HCT116 (cell line): ENCODE measurements at regions not wholly inside any gene's neighbourhood (a gene's known extent, or its start where the extent isn't known, plus 50 kb on each side); places are given as distances from the start of the nearest gene placed in this dataset.
"Not testable (repeated sequence)": the region's sequence is repeated elsewhere in the genome, so short reads cannot be mapped to it uniquely, and the experiment has no call there.

ENCODE experiments used
- ATAC-seq: fragments of 200-7000 bp; cut with Tn5 transposase; 2 replicates; pipeline ENCODE4 v1.9.1; 2020; ENCODE audit warnings: mild to moderate bottlenecking, moderate library complexity
- BruUV-seq: library from RNA; stranded (reverse); fragments of 400-500 nt; replicated peaks from 2 replicates; lab custom pipeline; 2021; lab: Mats Ljungman, UMichigan
- CTCF ChIA-PET: fragments of 300-600 bp; sonication (Branson Sonifier 250); formaldehyde crosslinking; loops from one replicate; lab custom pipeline; 2021; ENCODE audit warnings: antibody characterized with exemption; lab: Charles Lee
- POLR2A ChIA-PET: fragments of 300-600, 350-600 bp; sonication (Branson Sonifier 250); formaldehyde crosslinking; loops from one replicate; lab custom pipeline; 2021; ENCODE audit warnings: antibody characterized with exemption; lab: Charles Lee
- RAD21 ChIA-PET, 2 experiments: fragments of 300-600 bp; sonication (Branson Sonifier 250); formaldehyde crosslinking; loops; one replicate each; lab custom pipeline; 2023; ENCODE audit warnings: low total read pairs in 2 of 2; ENCODE audit not compliant: uncharacterized antibody in 2 of 2, unreplicated experiment in 2 of 2, low non-redundant PET in 1 of 2; lab: Charles Lee
- DNase-seq: peaks from one replicate; pipeline ENCODE4 v3.0.0-alpha.2; 2010; ENCODE audit warnings: low read depth, low spot score
- H2AFZ ChIP-seq: fragments of 200-600 bp; shearing (Covaris generic), sonication (generic); 2 replicates; pipeline ENCODE4 v1.6.1; 2017; ENCODE audit warnings: low read depth, mixed run types, mixed read lengths, antibody characterized with exemption, low read length; ENCODE audit not compliant: poor library complexity, severe bottlenecking
- H3K27ac ChIP-seq: 2 replicates; pipeline ENCODE4 v1.5.1; 2012; ENCODE audit warnings: low read depth, low read length
- H3K27me3 ChIP-seq: fragments of 200-600 bp; sonication (generic); 2 replicates; pipeline ENCODE4 v1.6.1; 2016; ENCODE audit warnings: mixed run types, low read length, mixed read lengths; ENCODE audit not compliant: insufficient read depth
- H3K36me3 ChIP-seq, 2 experiments: fragments of 200-500 bp in 1 of 2; fragments of 200-600 bp in 1 of 2; sonication (Bioruptor generic) in 1 of 2; sonication (generic) in 1 of 2; 2 replicates each; pipeline versions ENCODE4 v1.5.1 to v1.6.1; 2014 to 2016; ENCODE audit warnings: low read length in 2 of 2, inconsistent platforms in 1 of 2, mixed read lengths in 1 of 2, mixed run types in 1 of 2; ENCODE audit not compliant: insufficient read depth in 2 of 2, control insufficient read depth in 1 of 2
- H3K4me1 ChIP-seq, 2 experiments: fragments of 200-600 bp in 1 of 2; sonication (generic) in 1 of 2; 2 replicates each; pipeline versions ENCODE4 v1.5.1 to v1.6.1; 2012 to 2017; ENCODE audit warnings: low read length in 2 of 2, inconsistent platforms in 1 of 2, mild to moderate bottlenecking in 1 of 2, mixed read lengths in 1 of 2, mixed run types in 1 of 2, moderate library complexity in 1 of 2; ENCODE audit not compliant: insufficient read depth in 2 of 2, control insufficient read depth in 1 of 2
- H3K4me2 ChIP-seq: fragments of 200-600 bp; sonication (generic); 2 replicates; pipeline ENCODE4 v1.6.1; 2017; ENCODE audit warnings: mixed run types, low read length, mixed read lengths
- H3K4me3 ChIP-seq, 2 experiments: fragments of 200-600 bp in 1 of 2; sonication (generic) in 1 of 2; replicated peaks in 1 of 2; 2 replicates each; pipeline ENCODE4 v1.5.1; 2011 to 2016; ENCODE audit warnings: low read length in 2 of 2, control low read depth in 1 of 2, low read depth in 1 of 2, mild to moderate bottlenecking in 1 of 2, mixed read lengths in 1 of 2, mixed run types in 1 of 2
- H3K79me2 ChIP-seq: fragments of 200-600 bp; sonication (generic); 2 replicates; pipeline ENCODE4 v1.6.1; 2017; ENCODE audit warnings: mild to moderate bottlenecking, mixed run types, low read length, moderate library complexity, mixed read lengths; ENCODE audit not compliant: insufficient read depth
- H3K9ac ChIP-seq: fragments of 200-600 bp; sonication (generic); 2 replicates; pipeline ENCODE4 v1.6.1; 2016; ENCODE audit warnings: low read length, mixed read lengths
- H3K9me2 ChIP-seq: fragments of 200-600 bp; sonication (generic), shearing (Covaris generic); 2 replicates; pipeline ENCODE4 v1.6.1; 2017; ENCODE audit warnings: mixed run types, mild to moderate bottlenecking, moderate library complexity; ENCODE audit not compliant: insufficient read depth
- H3K9me3 ChIP-seq, 2 experiments: fragments of 200-500 bp in 1 of 2; fragments of 200-600 bp in 1 of 2; sonication (Bioruptor generic) in 1 of 2; sonication (generic) in 1 of 2; 2 replicates each; pipeline ENCODE4 v1.6.1; 2014 to 2017; ENCODE audit warnings: low read length in 2 of 2, mixed read lengths in 2 of 2, inconsistent platforms in 1 of 2, low read depth in 1 of 2, mild to moderate bottlenecking in 1 of 2, mixed run types in 1 of 2, moderate library complexity in 1 of 2; ENCODE audit not compliant: control insufficient read depth in 1 of 2, insufficient read depth in 1 of 2
- H4K20me1 ChIP-seq: fragments of 200-600 bp; sonication (generic), shearing (Covaris generic); 2 replicates; pipeline ENCODE4 v1.6.1; 2017; ENCODE audit warnings: mixed run types, mild to moderate bottlenecking, moderate library complexity; ENCODE audit not compliant: insufficient read depth
- CBX3 ChIP-seq: IDR thresholded peaks from 2 replicates; pipeline ENCODE4 v1.6.1; 2012; ENCODE audit warnings: low read depth
- CEBPB ChIP-seq: IDR thresholded peaks from 2 replicates; pipeline ENCODE4 v1.6.1; 2012; ENCODE audit warnings: low read depth
- EGR1 ChIP-seq: IDR thresholded peaks from 2 replicates; pipeline ENCODE4 v1.6.1; 2012; ENCODE audit warnings: low read depth
- ELF1 ChIP-seq: IDR thresholded peaks from 2 replicates; pipeline ENCODE4 v1.6.1; 2012; ENCODE audit warnings: low read depth, borderline replicate concordance
- FOSL1 ChIP-seq: IDR thresholded peaks from 2 replicates; pipeline ENCODE4 v1.6.1; 2012; ENCODE audit warnings: low read depth
- JUND ChIP-seq: IDR thresholded peaks from 2 replicates; pipeline ENCODE4 v1.6.1; 2012
- POLR2A ChIP-seq: IDR thresholded peaks from 2 replicates; pipeline ENCODE4 v1.7.0; 2011; ENCODE audit warnings: borderline replicate concordance; ENCODE audit not compliant: insufficient read depth, insufficient read length; ENCODE audit errors: extremely low read depth
- POLR2AphosphoS5 ChIP-seq: IDR thresholded peaks from 2 replicates; pipeline ENCODE4 v1.6.1; 2011; ENCODE audit warnings: mild to moderate bottlenecking, low read depth, low read length, moderate library complexity
- RAD21 ChIP-seq: IDR thresholded peaks from 2 replicates; pipeline ENCODE4 v1.6.1; 2012; ENCODE audit warnings: low read depth, mild to moderate bottlenecking
- SIN3A ChIP-seq: IDR thresholded peaks from 2 replicates; pipeline ENCODE4 v1.6.1; 2012; ENCODE audit warnings: low read depth
- SP1 ChIP-seq: IDR thresholded peaks from 2 replicates; pipeline ENCODE4 v1.6.1; 2012; ENCODE audit warnings: low read depth
- SRF ChIP-seq: IDR thresholded peaks from 2 replicates; pipeline ENCODE4 v1.6.1; 2012; ENCODE audit warnings: low read depth
- TCF7L2 ChIP-seq: IDR thresholded peaks from 2 replicates; pipeline ENCODE4 v1.7.0; 2011; ENCODE audit warnings: borderline replicate concordance, inconsistent platforms; ENCODE audit not compliant: insufficient read depth, insufficient read length; ENCODE audit errors: extremely low read depth
- YY1 ChIP-seq: IDR thresholded peaks from 2 replicates; pipeline ENCODE4 v1.6.1; 2011; ENCODE audit warnings: low read length, low read depth, moderate library complexity, mild to moderate bottlenecking; ENCODE audit not compliant: insufficient replicate concordance; ENCODE audit errors: extremely low read depth
- ZFX ChIP-seq: fragments of 450-650 bp; IDR thresholded peaks from 2 replicates; pipeline ENCODE4 v1.6.1; 2017
- intact Hi-C: fragments of 100-400 bp; cut with micrococcal nuclease; formaldehyde crosslinking; loops from 2 replicates; pipeline ENCODE4 v1.10.0; 2022
- TF ChIP-seq, protein P1 (sequence below): IDR thresholded peaks from 2 replicates; pipeline ENCODE4 v1.6.1; 2012
- TF ChIP-seq, protein P2 (sequence below): IDR thresholded peaks from 2 replicates; pipeline ENCODE4 v1.6.1; 2011; ENCODE audit warnings: mild to moderate bottlenecking, low read length, moderate library complexity; ENCODE audit not compliant: insufficient replicate concordance; ENCODE audit errors: extremely low read depth
- TF ChIP-seq, protein P3 (sequence below): IDR thresholded peaks from 2 replicates; pipeline ENCODE4 v1.6.1; 2012
- TF ChIP-seq, protein P4 (sequence below): IDR thresholded peaks from 2 replicates; pipeline ENCODE4 v1.6.1; 2012; ENCODE audit warnings: low read depth

DNA sequence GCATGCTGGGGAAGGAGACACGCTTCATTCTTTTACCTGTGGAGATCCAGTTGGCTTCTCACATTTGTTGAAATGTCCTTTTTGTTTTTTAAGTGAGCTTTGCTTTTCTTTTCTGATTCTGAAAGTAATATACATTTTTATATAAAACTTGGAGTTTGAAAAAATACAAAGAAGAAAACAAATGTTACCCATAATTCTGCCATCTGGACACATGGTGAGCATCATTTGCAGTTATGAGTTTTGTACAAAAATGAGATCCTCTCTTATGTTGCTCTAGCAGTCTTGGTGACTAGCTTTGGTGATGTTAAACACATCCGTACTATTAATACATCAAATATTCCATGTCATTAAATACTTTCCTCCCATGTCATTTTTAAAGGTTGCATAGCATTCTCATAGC lies 101.1 kb upstream of the OTOS start:
- no peaks in the 10 kb centered on the region for H3K27me3 ChIP-seq
- no peak overlapping the region for H3K4me2 ChIP-seq
- H3K4me1 ChIP-seq: peaks cover 0 to 11% of the 10 kb centered on the region in 2 experiments; a peak in 3 of 4 replicates
- no peak for TF ChIP-seq CEBPB
- no peak for TF ChIP-seq ELF1
- TF ChIP-seq, protein P1, sequence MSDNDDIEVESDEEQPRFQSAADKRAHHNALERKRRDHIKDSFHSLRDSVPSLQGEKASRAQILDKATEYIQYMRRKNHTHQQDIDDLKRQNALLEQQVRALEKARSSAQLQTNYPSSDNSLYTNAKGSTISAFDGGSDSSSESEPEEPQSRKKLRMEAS: no peak
- no peak for TF ChIP-seq CBX3
- TF ChIP-seq RAD21: no peak
- TF ChIP-seq SP1: no peak
- TF ChIP-seq EGR1: no peak
- no peak for TF ChIP-seq JUND
- TF ChIP-seq, protein P2, sequence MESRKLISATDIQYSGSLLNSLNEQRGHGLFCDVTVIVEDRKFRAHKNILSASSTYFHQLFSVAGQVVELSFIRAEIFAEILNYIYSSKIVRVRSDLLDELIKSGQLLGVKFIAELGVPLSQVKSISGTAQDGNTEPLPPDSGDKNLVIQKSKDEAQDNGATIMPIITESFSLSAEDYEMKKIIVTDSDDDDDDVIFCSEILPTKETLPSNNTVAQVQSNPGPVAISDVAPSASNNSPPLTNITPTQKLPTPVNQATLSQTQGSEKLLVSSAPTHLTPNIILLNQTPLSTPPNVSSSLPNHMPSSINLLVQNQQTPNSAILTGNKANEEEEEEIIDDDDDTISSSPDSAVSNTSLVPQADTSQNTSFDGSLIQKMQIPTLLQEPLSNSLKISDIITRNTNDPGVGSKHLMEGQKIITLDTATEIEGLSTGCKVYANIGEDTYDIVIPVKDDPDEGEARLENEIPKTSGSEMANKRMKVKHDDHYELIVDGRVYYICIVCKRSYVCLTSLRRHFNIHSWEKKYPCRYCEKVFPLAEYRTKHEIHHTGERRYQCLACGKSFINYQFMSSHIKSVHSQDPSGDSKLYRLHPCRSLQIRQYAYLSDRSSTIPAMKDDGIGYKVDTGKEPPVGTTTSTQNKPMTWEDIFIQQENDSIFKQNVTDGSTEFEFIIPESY: no peak
- no peak for TF ChIP-seq FOSL1
- no peak for TF ChIP-seq SRF
- no peak for TF ChIP-seq POLR2A
- no peak for TF ChIP-seq ZFX
- TF ChIP-seq, protein P3, sequence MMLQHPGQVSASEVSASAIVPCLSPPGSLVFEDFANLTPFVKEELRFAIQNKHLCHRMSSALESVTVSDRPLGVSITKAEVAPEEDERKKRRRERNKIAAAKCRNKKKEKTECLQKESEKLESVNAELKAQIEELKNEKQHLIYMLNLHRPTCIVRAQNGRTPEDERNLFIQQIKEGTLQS: no peak
- no peak for TF ChIP-seq TCF7L2
- TF ChIP-seq, protein P4, sequence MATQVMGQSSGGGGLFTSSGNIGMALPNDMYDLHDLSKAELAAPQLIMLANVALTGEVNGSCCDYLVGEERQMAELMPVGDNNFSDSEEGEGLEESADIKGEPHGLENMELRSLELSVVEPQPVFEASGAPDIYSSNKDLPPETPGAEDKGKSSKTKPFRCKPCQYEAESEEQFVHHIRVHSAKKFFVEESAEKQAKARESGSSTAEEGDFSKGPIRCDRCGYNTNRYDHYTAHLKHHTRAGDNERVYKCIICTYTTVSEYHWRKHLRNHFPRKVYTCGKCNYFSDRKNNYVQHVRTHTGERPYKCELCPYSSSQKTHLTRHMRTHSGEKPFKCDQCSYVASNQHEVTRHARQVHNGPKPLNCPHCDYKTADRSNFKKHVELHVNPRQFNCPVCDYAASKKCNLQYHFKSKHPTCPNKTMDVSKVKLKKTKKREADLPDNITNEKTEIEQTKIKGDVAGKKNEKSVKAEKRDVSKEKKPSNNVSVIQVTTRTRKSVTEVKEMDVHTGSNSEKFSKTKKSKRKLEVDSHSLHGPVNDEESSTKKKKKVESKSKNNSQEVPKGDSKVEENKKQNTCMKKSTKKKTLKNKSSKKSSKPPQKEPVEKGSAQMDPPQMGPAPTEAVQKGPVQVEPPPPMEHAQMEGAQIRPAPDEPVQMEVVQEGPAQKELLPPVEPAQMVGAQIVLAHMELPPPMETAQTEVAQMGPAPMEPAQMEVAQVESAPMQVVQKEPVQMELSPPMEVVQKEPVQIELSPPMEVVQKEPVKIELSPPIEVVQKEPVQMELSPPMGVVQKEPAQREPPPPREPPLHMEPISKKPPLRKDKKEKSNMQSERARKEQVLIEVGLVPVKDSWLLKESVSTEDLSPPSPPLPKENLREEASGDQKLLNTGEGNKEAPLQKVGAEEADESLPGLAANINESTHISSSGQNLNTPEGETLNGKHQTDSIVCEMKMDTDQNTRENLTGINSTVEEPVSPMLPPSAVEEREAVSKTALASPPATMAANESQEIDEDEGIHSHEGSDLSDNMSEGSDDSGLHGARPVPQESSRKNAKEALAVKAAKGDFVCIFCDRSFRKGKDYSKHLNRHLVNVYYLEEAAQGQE: no peak
- TF ChIP-seq YY1: no peak
- TF ChIP-seq POLR2AphosphoS5: no peak
- no peak for TF ChIP-seq SIN3A
- CTCF ChIA-PET: interaction anchor here (1.8 kb wide), 1 partner anchor 8 kb away, joined by 6 read pairs; no protein-coding TSS in a partner anchor
- no peak overlapping the region for H3K9ac ChIP-seq
- RAD21 ChIA-PET: interaction anchor here in 1 of 2 experiments (0.5 kb wide), 1 partner anchor 8 kb away, joined by 6 read pairs; no protein-coding TSS in a partner anchor
- H4K20me1 ChIP-seq: no peaks in the 10 kb centered on the region
- POLR2A ChIA-PET: no interaction called here
- DNase-seq (no peak), ATAC-seq (no peak)
- no peaks in the 10 kb centered on the region for H3K9me2 ChIP-seq
- H3K4me3 ChIP-seq: no peak overlapping the region
- intact Hi-C loops: no loop called here
- no peaks in the 10 kb centered on the region for H3K9me3 ChIP-seq
- H2AFZ ChIP-seq: no peak overlapping the region
- no peak overlapping the region for H3K27ac ChIP-seq
- no peaks in the 10 kb centered on the region for H3K79me2 ChIP-seq
- no peaks in the 10 kb centered on the region for H3K36me3 ChIP-seq
- no TSS peak for BruUV-seq

DNA sequence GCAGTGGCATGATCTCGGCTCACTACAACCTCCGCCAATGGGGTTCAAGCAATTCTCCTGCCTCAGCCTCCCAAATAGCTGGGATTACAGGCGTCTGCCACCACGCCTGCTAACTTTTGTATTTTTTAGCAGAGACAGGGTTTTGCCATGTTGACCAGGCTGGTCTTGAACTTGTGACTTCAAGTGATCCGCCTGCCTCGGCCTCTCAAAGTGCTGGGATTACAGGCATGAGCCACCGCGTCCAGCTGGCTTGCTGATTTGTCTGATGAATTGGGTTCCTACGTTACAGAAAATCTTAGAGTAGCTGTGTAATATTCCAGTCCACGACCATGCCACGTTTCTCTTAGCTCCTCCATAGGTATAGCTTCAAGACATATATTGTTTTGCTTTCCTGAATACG lies 102.6 kb upstream of the OTOS start:
- CTCF ChIA-PET, H3K4me3 ChIP-seq, RAD21 ChIA-PET, H3K9me3 ChIP-seq, H3K36me3 ChIP-seq, ATAC-seq, H3K27me3 ChIP-seq, H2AFZ ChIP-seq, intact Hi-C loops, H3K4me2 ChIP-seq, H3K79me2 ChIP-seq, DNase-seq, H4K20me1 ChIP-seq, H3K4me1 ChIP-seq, H3K27ac ChIP-seq, H3K9me2 ChIP-seq, BruUV-seq, POLR2A ChIA-PET, H3K9ac ChIP-seq: not testable (repeated sequence)
